HEK293 (cell line): ENCODE measurements at regions not wholly inside any gene's neighbourhood (a gene's known extent, or its start where the extent isn't known, plus 50 kb on each side); places are given as distances from the start of the nearest gene placed in this dataset.
"Not testable (repeated sequence)": the region's sequence is repeated elsewhere in the genome, so short reads cannot be mapped to it uniquely, and the experiment has no call there.

Experiments
- KLF16 ChIP-seq: fragments of 450-650 bp; formaldehyde crosslinking; IDR thresholded peaks from 2 replicates; pipeline ENCODE4 v1.5.1; 2017; ENCODE audit warnings: missing biosample characterization, missing genetic modification characterization
- OVOL3 ChIP-seq: fragments of 450-650 bp; formaldehyde crosslinking; IDR thresholded peaks from 2 replicates; pipeline ENCODE4 v1.5.1; 2016; ENCODE audit warnings: missing biosample characterization, missing genetic modification characterization
- REST ChIP-seq: fragments of 450-650 bp; formaldehyde crosslinking; IDR thresholded peaks from 2 replicates; pipeline ENCODE4 v1.5.1; 2016; ENCODE audit warnings: missing biosample characterization, missing genetic modification characterization
- ZNF292 ChIP-seq: fragments of 450-650 bp; formaldehyde crosslinking; IDR thresholded peaks from 2 replicates; pipeline ENCODE4 v1.5.1; 2016; ENCODE audit warnings: low read depth, missing biosample characterization, missing genetic modification characterization, borderline replicate concordance
- ZNF302 ChIP-seq: fragments of 450-650 bp; formaldehyde crosslinking; IDR thresholded peaks from 2 replicates; pipeline ENCODE4 v1.5.1; 2016; ENCODE audit warnings: missing biosample characterization, missing genetic modification characterization, low read depth
- ZNF426 ChIP-seq: fragments of 450-650 bp; formaldehyde crosslinking; IDR thresholded peaks from 2 replicates; pipeline ENCODE4 v1.5.1; 2017; ENCODE audit warnings: missing biosample characterization, missing genetic modification characterization, mild to moderate bottlenecking, inconsistent platforms, moderate library complexity
- TF ChIP-seq, protein P1 (sequence below): fragments of 450-650 bp; formaldehyde crosslinking; IDR thresholded peaks from 2 replicates; pipeline ENCODE4 v1.5.1; 2016; ENCODE audit warnings: missing biosample characterization, missing genetic modification characterization
- TF ChIP-seq, protein P2 (sequence below): fragments of 450-650 bp; formaldehyde crosslinking; IDR thresholded peaks from 2 replicates; pipeline ENCODE4 v1.5.1; 2016; ENCODE audit warnings: missing biosample characterization, missing genetic modification characterization
- TF ChIP-seq, protein P3 (sequence below): fragments of 450-650 bp; formaldehyde crosslinking; IDR thresholded peaks from 2 replicates; pipeline ENCODE4 v1.5.1; 2016; ENCODE audit warnings: missing biosample characterization, missing genetic modification characterization, low read depth

DNA sequence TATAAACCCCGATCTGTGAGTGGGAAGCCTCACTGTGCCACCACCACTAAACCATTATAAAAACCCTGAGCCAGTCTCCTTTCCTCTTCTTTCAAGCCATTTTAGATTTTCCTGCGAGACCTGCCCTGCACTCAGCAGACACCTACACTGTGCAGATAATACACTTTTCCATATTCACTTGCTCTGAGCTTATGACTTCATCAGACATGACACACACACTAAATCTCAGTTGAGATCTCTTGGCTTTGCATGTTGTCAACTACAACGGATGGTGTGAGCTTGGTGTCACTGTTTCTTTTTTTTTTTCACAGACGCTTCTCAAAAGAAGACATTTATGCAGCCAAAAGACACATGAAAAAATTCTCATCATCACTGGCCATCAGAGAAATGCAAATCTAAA, 839.0 kb downstream of the TMEM121 start:
- TF ChIP-seq, protein P1, sequence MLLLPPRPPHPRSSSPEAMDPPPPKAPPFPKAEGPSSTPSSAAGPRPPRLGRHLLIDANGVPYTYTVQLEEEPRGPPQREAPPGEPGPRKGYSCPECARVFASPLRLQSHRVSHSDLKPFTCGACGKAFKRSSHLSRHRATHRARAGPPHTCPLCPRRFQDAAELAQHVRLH (tag by site-specific recombination), result not testable (repeated sequence)
- TF ChIP-seq, protein P2, sequence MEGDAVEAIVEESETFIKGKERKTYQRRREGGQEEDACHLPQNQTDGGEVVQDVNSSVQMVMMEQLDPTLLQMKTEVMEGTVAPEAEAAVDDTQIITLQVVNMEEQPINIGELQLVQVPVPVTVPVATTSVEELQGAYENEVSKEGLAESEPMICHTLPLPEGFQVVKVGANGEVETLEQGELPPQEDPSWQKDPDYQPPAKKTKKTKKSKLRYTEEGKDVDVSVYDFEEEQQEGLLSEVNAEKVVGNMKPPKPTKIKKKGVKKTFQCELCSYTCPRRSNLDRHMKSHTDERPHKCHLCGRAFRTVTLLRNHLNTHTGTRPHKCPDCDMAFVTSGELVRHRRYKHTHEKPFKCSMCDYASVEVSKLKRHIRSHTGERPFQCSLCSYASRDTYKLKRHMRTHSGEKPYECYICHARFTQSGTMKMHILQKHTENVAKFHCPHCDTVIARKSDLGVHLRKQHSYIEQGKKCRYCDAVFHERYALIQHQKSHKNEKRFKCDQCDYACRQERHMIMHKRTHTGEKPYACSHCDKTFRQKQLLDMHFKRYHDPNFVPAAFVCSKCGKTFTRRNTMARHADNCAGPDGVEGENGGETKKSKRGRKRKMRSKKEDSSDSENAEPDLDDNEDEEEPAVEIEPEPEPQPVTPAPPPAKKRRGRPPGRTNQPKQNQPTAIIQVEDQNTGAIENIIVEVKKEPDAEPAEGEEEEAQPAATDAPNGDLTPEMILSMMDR, result not testable (repeated sequence)
- TF ChIP-seq REST; ZNF302; KLF16 (tag by site-specific recombination); OVOL3 (tag by site-specific recombination); ZNF426; ZNF292 (tag by site-specific recombination): not testable (repeated sequence)
- TF ChIP-seq, protein P3, sequence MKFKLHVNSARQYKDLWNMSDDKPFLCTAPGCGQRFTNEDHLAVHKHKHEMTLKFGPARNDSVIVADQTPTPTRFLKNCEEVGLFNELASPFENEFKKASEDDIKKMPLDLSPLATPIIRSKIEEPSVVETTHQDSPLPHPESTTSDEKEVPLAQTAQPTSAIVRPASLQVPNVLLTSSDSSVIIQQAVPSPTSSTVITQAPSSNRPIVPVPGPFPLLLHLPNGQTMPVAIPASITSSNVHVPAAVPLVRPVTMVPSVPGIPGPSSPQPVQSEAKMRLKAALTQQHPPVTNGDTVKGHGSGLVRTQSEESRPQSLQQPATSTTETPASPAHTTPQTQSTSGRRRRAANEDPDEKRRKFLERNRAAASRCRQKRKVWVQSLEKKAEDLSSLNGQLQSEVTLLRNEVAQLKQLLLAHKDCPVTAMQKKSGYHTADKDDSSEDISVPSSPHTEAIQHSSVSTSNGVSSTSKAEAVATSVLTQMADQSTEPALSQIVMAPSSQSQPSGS (tag by site-specific recombination), result not testable (repeated sequence)
